Calu3 (cell line): ENCODE measurements at regions not wholly inside any gene's neighbourhood (a gene's known extent, or its start where the extent isn't known, plus 50 kb on each side); places are given as distances from the start of the nearest gene placed in this dataset.

ENCODE experiments used
- BruUV-seq: library from RNA; stranded (reverse); fragments of 400-500 nt; replicated peaks from 2 replicates; lab custom pipeline; 2021; lab: Mats Ljungman, UMichigan
- CTCF ChIA-PET: fragments of 300-600 bp; sonication (Branson Sonifier 250); formaldehyde crosslinking; loops from one replicate; lab custom pipeline; 2022; ENCODE audit warnings: antibody characterized with exemption; lab: Charles Lee
- DNase-seq: peaks from one replicate; pipeline ENCODE4 v3.0.0; 2022
- H3K27ac Mint-ChIP-seq: one replicate; pipeline ENCODE4 v1.8.0; 2022; ENCODE audit warnings: mixed read lengths; ENCODE audit not compliant: unreplicated experiment
- H3K27me3 Mint-ChIP-seq: one replicate; pipeline ENCODE4 v1.8.0; 2022; ENCODE audit warnings: mixed read lengths; ENCODE audit not compliant: unreplicated experiment
- H3K36me3 Mint-ChIP-seq: one replicate; pipeline ENCODE4 v1.8.0; 2022; ENCODE audit warnings: mild to moderate bottlenecking, moderate library complexity, mixed read lengths; ENCODE audit not compliant: insufficient read depth, unreplicated experiment
- H3K4me1 Mint-ChIP-seq: one replicate; pipeline ENCODE4 v1.8.0; 2022; ENCODE audit warnings: mild to moderate bottlenecking, low read depth, mixed read lengths; ENCODE audit not compliant: unreplicated experiment
- H3K4me3 Mint-ChIP-seq: one replicate; pipeline ENCODE4 v1.8.0; 2022; ENCODE audit warnings: mild to moderate bottlenecking, low read depth, moderate library complexity, mixed read lengths; ENCODE audit not compliant: unreplicated experiment
- H3K9me3 Mint-ChIP-seq: one replicate; pipeline ENCODE4 v1.8.0; 2022; ENCODE audit warnings: low read depth, mixed read lengths; ENCODE audit not compliant: unreplicated experiment
- CTCF ChIP-seq: fragments of 200-600 bp; IDR thresholded peaks from one replicate; pipeline ENCODE4 v1.8.0; 2022; ENCODE audit warnings: antibody characterized with exemption; ENCODE audit not compliant: unreplicated experiment
- intact Hi-C: fragments of 100-400 bp; cut with micrococcal nuclease; formaldehyde crosslinking; loops from one replicate; pipeline ENCODE4 v1.10.0; 2022; ENCODE audit not compliant: unreplicated experiment

- DNase-seq: no peak
- Mint-ChIP-seq H3K4me3 (no peak overlapping the region), H3K4me1 (no peaks in the 10 kb centered on the region), H3K27me3 (no peaks in the 10 kb centered on the region), H3K36me3 (no peaks in the 10 kb centered on the region), H3K27ac (no peak overlapping the region), H3K9me3 (peaks cover 9% of the 10 kb centered on the region)
- BruUV-seq: no TSS peak
- intact Hi-C loops: no loop called here
- CTCF ChIA-PET: no interaction called here
- no peak for TF ChIP-seq CTCF
Observed at GRCh38 chr14:82878951-82879350, 1345.3 kb upstream of the SEL1L start.

- DNase-seq: no peak
- CTCF ChIA-PET: no interaction called here
- intact Hi-C loops: no loop called here
- Mint-ChIP-seq H3K4me1 (no peaks in the 10 kb centered on the region), H3K27me3 (no peaks in the 10 kb centered on the region), H3K36me3 (no peaks in the 10 kb centered on the region), H3K4me3 (no peak overlapping the region), H3K27ac (no peak overlapping the region), H3K9me3 (peaks cover 6% of the 10 kb centered on the region)
- BruUV-seq: no TSS peak
- TF ChIP-seq CTCF: no peak
Observed at GRCh38 chr14:82879949-82880535, 1346.4 kb upstream of the SEL1L start.

- Mint-ChIP-seq H3K4me3 (no peak overlapping the region), H3K36me3 (no peaks in the 10 kb centered on the region), H3K27ac (no peak overlapping the region), H3K27me3 (no peaks in the 10 kb centered on the region), H3K4me1 (no peaks in the 10 kb centered on the region), H3K9me3 (peaks cover 12% of the 10 kb centered on the region)
- intact Hi-C loops: loop anchor here (5.0 kb wide), 1 partner anchor 866 kb away; no protein-coding TSS in a partner anchor
- DNase-seq: no peak
- no peak for TF ChIP-seq CTCF
- CTCF ChIA-PET: interaction anchor here (0.7 to 0.8 kb wide), 3 partner anchors 11 to 1055 kb away, joined by 3 read pairs; no protein-coding TSS in a partner anchor
- BruUV-seq: no TSS peak
Observed at GRCh38 chr14:82886670-82887069, 1353.0 kb upstream of the SEL1L start.

- BruUV-seq: no TSS peak
- no peaks in the 10 kb centered on the region for H3K4me1 Mint-ChIP-seq
- intact Hi-C loops: loop anchor here (5.0 kb wide), 1 partner anchor 863 kb away; no protein-coding TSS in a partner anchor
- CTCF ChIA-PET: no interaction called here
- no peak for DNase-seq
- H3K27ac Mint-ChIP-seq: no peak overlapping the region
- peaks cover 10% of the 10 kb centered on the region for H3K9me3 Mint-ChIP-seq
- no peaks in the 10 kb centered on the region for H3K27me3 Mint-ChIP-seq
- no peak for TF ChIP-seq CTCF
- H3K4me3 Mint-ChIP-seq: no peak overlapping the region
- H3K36me3 Mint-ChIP-seq: no peaks in the 10 kb centered on the region
Observed at GRCh38 chr14:82889701-82890100, 1356.0 kb upstream of the SEL1L start.
